CD4-positive, alpha-beta T cell (primary cell): ENCODE measurements at regions not wholly inside any gene's neighbourhood (a gene's known extent, or its start where the extent isn't known, plus 50 kb on each side); places are given as distances from the start of the nearest gene placed in this dataset.

Experiments
- ATAC-seq: fragments of 200-7000 bp; cut with Tn5 transposase; one replicate; pipeline ENCODE4 v1.10.0; 2022; ENCODE audit warnings: mild to moderate bottlenecking; ENCODE audit not compliant: poor library complexity
- CTCF ChIA-PET: fragments of 350-600 bp; sonication (Branson Sonifier 250); formaldehyde crosslinking; loops from one replicate; lab custom pipeline; 2021; ENCODE audit warnings: antibody characterized with exemption, inconsistent platforms; lab: Charles Lee
- POLR2A ChIA-PET: fragments of 350-600 bp; sonication (Branson Sonifier 250); formaldehyde crosslinking; loops from one replicate; lab custom pipeline; 2021; ENCODE audit warnings: antibody characterized with exemption, inconsistent platforms; lab: Charles Lee
- DNase-seq, 14 experiments: peaks; one replicate each; pipeline ENCODE4 v3.0.0-alpha.2; 2013 to 2020; ENCODE audit warnings: mixed read lengths in 2 of 14
- H3K27ac ChIP-seq, 2 donors: one replicate each; pipeline versions ENCODE4 v1.5.1 to v1.7.0; 2013; ENCODE audit warnings: low read length in 2 of 2, low read depth in 1 of 2, mild to moderate bottlenecking in 1 of 2
- H3K27me3 ChIP-seq, 2 experiments: 1 replicate in 1 of 2; 2 replicates in 1 of 2; pipeline versions ENCODE4 v1.6.1 to v1.7.0; 2013; ENCODE audit warnings: low read length in 2 of 2, control low read depth in 1 of 2, mild to moderate bottlenecking in 1 of 2, moderate library complexity in 1 of 2; ENCODE audit not compliant: insufficient read depth in 2 of 2, control insufficient read depth in 1 of 2
- H3K36me3 ChIP-seq: one replicate; pipeline ENCODE4 v1.6.1; 2013; ENCODE audit warnings: low read length, control low read depth; ENCODE audit not compliant: insufficient read depth
- H3K4me1 ChIP-seq: one replicate; pipeline ENCODE4 v1.6.1; 2013; ENCODE audit warnings: low read length, control low read depth; ENCODE audit not compliant: insufficient read depth
- H3K4me3 ChIP-seq: one replicate; pipeline ENCODE4 v1.5.1; 2013; ENCODE audit warnings: mild to moderate bottlenecking, low read length, moderate library complexity
- H3K9me3 ChIP-seq, 2 experiments: 1 replicate in 1 of 2; 2 replicates in 1 of 2; pipeline versions ENCODE4 v1.6.1 to v1.7.0; 2013; ENCODE audit warnings: low read length in 2 of 2, mild to moderate bottlenecking in 2 of 2, control low read depth in 1 of 2, moderate library complexity in 1 of 2; ENCODE audit not compliant: control insufficient read depth in 1 of 2, insufficient read depth in 1 of 2
- H3K27ac Mint-ChIP-seq: one replicate; pipeline ENCODE4 v1.8.0; 2020; ENCODE audit warnings: mixed read lengths
- H3K27me3 Mint-ChIP-seq: one replicate; pipeline ENCODE4 v1.8.0; 2021; ENCODE audit warnings: mixed read lengths
- H3K36me3 Mint-ChIP-seq: one replicate; pipeline ENCODE4 v1.8.0; 2021; ENCODE audit warnings: low read depth, mixed read lengths
- H3K4me1 Mint-ChIP-seq: one replicate; pipeline ENCODE4 v1.8.0; 2021; ENCODE audit warnings: low read depth, mixed read lengths
- H3K4me3 Mint-ChIP-seq: one replicate; pipeline ENCODE4 v1.8.0; 2020; ENCODE audit warnings: mild to moderate bottlenecking, mixed read lengths
- H3K9me3 Mint-ChIP-seq: one replicate; pipeline ENCODE4 v1.8.0; 2020; ENCODE audit warnings: mixed read lengths
- intact Hi-C, 2 experiments: fragments of 100-400 bp; cut with DNase I in 1 of 2; cut with micrococcal nuclease in 1 of 2; formaldehyde crosslinking; loops; one replicate each; pipeline versions ENCODE4 v1.15.1 to v1.9.0; 2023 to 2025; cut with DNase I, micrococcal nuclease
- TF ChIP-seq, protein P1 (sequence below): fragments of 200-600 bp; IDR thresholded peaks from one replicate; pipeline ENCODE4 v1.8.0; 2022; ENCODE audit warnings: antibody characterized with exemption, mild to moderate bottlenecking

DNA sequence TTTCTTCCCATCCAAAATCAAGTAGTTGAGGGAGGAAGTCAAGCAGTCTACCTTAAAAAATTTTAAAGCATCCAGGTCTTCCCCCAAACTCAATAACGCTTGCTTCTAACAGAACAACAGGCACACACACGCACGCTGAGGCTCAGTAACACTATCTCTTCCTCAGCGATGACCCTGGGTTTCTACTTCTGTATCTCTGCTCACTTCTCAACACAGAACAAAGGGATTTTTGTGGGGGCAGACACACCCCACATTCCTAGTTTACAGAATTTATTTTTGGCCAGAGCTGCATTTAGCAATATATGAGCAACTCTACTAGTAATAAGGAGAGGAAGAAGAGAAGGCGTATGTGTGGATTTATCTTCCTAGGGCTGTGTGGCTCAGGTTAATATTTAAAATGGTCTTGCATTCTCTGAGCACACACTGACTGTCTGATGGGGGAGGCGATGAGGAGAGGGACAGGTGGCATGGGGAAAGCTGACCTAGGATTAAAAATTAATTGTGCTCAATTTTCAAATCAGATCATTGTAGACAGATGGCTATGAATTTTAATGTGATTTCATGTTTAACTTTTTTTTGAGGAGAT, 71.3 kb upstream of the PPM1B start:
- peaks cover 3% of the 10 kb centered on the region for H3K4me1 Mint-ChIP-seq
- H3K9me3 Mint-ChIP-seq, result peaks cover 3% of the 10 kb centered on the region
- H3K27me3 Mint-ChIP-seq, result no peaks in the 10 kb centered on the region
- POLR2A ChIA-PET, result no interaction called here
- CTCF ChIA-PET, result no interaction called here
- no peak overlapping the region for H3K4me3 ChIP-seq
- H3K36me3 ChIP-seq, result no peaks in the 10 kb centered on the region
- no peaks in the 10 kb centered on the region for H3K4me1 ChIP-seq
- no peak overlapping the region for H3K4me3 Mint-ChIP-seq
- TF ChIP-seq, protein P1, sequence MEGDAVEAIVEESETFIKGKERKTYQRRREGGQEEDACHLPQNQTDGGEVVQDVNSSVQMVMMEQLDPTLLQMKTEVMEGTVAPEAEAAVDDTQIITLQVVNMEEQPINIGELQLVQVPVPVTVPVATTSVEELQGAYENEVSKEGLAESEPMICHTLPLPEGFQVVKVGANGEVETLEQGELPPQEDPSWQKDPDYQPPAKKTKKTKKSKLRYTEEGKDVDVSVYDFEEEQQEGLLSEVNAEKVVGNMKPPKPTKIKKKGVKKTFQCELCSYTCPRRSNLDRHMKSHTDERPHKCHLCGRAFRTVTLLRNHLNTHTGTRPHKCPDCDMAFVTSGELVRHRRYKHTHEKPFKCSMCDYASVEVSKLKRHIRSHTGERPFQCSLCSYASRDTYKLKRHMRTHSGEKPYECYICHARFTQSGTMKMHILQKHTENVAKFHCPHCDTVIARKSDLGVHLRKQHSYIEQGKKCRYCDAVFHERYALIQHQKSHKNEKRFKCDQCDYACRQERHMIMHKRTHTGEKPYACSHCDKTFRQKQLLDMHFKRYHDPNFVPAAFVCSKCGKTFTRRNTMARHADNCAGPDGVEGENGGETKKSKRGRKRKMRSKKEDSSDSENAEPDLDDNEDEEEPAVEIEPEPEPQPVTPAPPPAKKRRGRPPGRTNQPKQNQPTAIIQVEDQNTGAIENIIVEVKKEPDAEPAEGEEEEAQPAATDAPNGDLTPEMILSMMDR, result no peak
- no peaks in the 10 kb centered on the region for H3K9me3 ChIP-seq
- H3K27ac Mint-ChIP-seq, result no peak overlapping the region
- no peak for ATAC-seq
- intact Hi-C loops, result no loop called here
- H3K27me3 ChIP-seq, result no peaks in the 10 kb centered on the region
- H3K27ac ChIP-seq, result no peak overlapping the region
- H3K36me3 Mint-ChIP-seq, result no peaks in the 10 kb centered on the region
- DNase-seq, result no peak

DNA sequence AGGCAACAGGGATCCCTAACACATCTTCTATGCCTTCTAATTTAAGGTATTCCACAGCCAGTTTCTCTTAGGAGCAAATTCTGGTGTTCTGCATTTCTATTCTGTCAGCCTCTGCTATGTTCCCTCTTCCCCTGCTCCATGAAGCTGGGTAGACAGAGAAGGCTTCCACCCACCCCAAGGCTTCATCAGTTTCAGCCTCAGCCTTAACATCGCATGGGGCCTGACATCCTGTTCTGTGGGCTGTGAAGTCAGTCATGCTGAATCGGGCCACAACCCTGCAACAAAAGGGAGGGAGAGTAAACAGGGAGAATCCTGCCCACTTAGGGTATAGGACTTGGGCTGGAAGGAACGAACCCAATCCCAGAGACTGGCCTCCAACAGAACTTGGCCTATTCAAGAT, 70.6 kb upstream of the PPM1B start:
- no peaks in the 10 kb centered on the region for H3K9me3 ChIP-seq
- ChIA-PET POLR2A (no interaction called here), CTCF (no interaction called here)
- Mint-ChIP-seq H3K36me3 (no peaks in the 10 kb centered on the region), H3K4me3 (no peak overlapping the region), H3K9me3 (peaks cover 3% of the 10 kb centered on the region), H3K27me3 (no peaks in the 10 kb centered on the region), H3K4me1 (peaks cover 3% of the 10 kb centered on the region), H3K27ac (no peak overlapping the region)
- TF ChIP-seq, protein P1, result no peak
- no peaks in the 10 kb centered on the region for H3K27me3 ChIP-seq
- no peak for DNase-seq
- intact Hi-C loops, result no loop called here
- ATAC-seq, result no peak
- no peak overlapping the region for H3K27ac ChIP-seq
- no peaks in the 10 kb centered on the region for H3K36me3 ChIP-seq
- H3K4me3 ChIP-seq, result no peak overlapping the region
- H3K4me1 ChIP-seq, result no peaks in the 10 kb centered on the region

DNA sequence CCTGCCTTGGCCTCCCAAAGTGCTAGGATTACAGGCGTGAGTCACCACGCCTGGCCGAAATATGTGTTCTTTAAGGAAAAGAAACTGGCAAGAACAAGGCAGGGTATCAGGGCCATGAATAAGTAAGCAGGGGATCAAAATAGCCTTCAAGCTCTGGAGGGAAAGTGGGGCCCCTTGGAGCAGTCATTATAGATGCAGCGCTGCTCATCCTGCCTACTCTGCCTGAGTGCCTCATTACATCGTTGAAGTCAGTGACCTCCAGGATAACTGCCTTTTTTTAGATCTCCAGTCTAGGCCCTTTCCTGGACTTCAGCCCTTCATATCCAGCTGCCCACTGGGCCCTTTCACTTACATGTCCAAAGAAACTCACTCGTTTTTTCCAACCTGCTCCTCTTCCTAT, 69.8 kb upstream of the PPM1B start:
- H3K27me3 ChIP-seq, result no peaks in the 10 kb centered on the region
- Mint-ChIP-seq H3K27me3 (no peaks in the 10 kb centered on the region), H3K4me1 (peaks cover 3% of the 10 kb centered on the region), H3K4me3 (no peak overlapping the region), H3K36me3 (no peaks in the 10 kb centered on the region), H3K9me3 (no peaks in the 10 kb centered on the region), H3K27ac (no peak overlapping the region)
- H3K36me3 ChIP-seq, result no peaks in the 10 kb centered on the region
- no peak overlapping the region for H3K27ac ChIP-seq
- POLR2A ChIA-PET, result no interaction called here
- intact Hi-C loops, result no loop called here
- ATAC-seq, result no peak
- H3K4me1 ChIP-seq, result no peaks in the 10 kb centered on the region
- no peaks in the 10 kb centered on the region for H3K9me3 ChIP-seq
- H3K4me3 ChIP-seq, result no peak overlapping the region
- TF ChIP-seq, protein P1, result no peak
- DNase-seq, result no peak
- CTCF ChIA-PET, result no interaction called here
